Stimulated activated CD4-positive, alpha-beta T cell treated with anti-CD3 and anti-CD28 coated beads, Interleukin-1b, Interleukin-23, amount 100 ng/mL, for 1 hour (primary cell): ENCODE measurements at regions not wholly inside any gene's neighbourhood (a gene's known extent, or its start where the extent isn't known, plus 50 kb on each side); places are given as distances from the start of the nearest gene placed in this dataset.

ENCODE experiments used
- DNase-seq, 2 donors: peaks; one replicate each; pipeline ENCODE4 v3.0.0-alpha.2; 2020; ENCODE audit warnings: low read depth in 2 of 2

DNA sequence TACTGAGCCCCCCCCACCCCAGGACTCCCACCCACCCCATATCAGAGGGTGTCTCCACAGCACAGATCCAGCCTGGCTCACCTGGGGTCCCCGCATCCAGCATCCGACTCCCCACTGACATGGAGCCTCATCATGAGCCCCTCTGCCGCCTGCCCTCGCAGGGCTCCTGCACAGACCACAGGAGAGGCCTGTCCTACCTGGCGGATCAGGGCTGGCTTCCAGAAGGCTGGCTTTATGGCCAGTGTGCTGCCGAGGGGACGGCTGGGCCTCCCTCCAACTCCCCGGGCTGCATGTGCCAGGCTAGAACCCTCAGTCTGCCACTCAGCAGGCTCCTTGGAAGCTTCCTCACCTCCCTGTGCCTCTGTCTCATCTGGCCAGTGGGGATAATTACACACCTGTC is 119.0 kb downstream of the RFLNA start:
- no peak for DNase-seq

GRCh38 chr12:124413401-124413800 is 118.5 kb downstream of the RFLNA start:
- no peak for DNase-seq

- DNase-seq: no peak
Measured at GRCh38 chr12:124412646-124413015, 117.7 kb downstream of the RFLNA start.

GRCh38 chr12:124411953-124412645 is 117.2 kb downstream of the RFLNA start:
- DNase-seq: no peak

GRCh38 chr12:124411281-124411878 is 116.5 kb downstream of the RFLNA start:
- DNase-seq: no peak

DNA sequence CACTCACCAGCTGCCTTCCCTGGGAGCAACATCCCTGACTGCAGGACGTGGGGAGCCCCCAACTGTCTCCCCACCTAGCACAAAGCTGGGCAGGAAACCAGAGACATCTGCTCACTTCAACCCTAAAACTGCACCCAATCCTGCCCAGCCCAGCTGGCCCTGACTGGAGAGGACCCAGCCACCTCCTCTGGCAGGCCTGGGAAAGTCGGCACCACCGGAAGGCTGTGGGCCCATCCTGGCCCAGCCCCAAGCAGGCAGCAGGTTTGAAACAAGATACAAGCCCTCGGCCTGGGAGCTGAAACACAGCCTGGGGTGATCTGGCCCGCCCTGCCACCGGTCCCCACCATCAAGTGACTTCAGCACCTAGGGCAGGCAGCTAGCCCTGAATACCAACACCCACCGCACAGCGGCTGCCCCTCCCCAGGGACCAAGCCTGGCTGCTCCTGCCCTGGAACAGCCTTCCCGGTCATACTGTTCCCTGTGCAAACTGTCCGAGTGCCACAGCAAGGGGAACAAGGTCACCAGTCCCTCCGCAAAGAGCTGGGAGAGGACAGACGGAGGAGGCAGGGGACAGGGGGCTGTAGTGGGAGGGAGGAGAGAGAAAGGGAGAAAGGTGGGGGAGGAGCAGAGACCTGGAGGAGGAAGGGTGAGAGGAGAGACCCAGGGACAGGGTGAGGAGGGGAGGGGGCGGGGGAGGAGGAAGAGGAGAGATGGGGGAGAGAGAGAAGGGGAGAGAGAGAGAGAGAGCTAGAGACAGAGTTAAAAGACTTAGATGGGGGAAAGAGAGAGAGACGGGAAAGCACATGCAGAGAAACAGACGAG is 115.7 kb downstream of the RFLNA start:
- no peak for DNase-seq

DNA sequence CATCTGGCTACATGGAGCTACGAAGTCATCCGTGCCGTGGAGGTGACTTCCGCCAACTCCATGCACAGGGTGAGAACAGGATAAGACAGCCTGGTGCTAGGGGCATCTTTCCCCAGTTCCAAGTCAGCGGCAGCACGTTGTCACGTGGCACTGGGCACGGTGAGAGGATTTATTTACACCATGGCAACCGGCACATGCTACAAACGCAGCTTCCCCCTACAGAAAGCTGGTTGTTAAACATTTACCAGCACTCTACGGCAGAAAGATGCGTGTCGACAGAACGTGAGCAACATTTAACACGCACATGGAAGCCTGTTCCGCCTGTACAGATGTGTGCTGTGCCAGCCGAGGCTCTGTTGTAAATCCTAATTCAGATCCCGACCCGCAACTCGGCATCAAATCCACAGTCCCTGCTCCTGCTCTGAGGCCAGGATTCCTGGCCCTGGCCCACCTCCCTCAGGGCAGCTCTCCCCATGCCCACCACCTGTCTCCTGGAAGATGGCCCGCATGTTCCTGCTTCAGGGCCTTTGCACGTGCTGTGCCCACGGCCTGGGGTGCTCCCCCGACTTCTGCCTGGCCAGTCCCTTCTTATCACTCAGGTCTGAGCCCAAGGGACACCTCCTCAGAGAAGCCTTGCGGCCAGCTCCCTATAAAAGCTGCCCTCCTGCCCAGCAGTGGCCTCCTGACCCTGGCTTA is 114.1 kb downstream of the RFLNA start:
- no peak for DNase-seq

- no peak for DNase-seq
Measured at GRCh38 chr12:124407074-124407473, 112.2 kb downstream of the RFLNA start.

DNA sequence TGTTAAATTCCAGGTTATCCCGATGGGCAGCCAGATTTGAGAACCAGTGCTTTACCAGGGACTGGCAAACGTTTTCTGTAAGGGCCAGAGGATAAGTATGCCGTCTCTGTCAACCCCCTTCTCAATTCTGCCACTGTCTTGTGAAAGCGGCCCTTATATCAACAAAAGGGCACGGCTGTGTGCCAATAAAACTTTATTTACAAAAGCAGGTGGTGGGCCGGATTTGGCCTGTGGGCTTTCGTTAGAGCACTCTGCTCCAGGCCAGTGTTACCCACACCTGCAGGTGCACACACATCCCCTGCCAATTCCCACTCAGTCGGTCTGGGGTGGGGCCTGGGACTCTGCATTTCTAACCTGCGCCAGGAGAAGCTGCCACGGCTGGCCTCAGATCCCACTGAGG is 111.2 kb downstream of the RFLNA start:
- DNase-seq: no peak

DNA sequence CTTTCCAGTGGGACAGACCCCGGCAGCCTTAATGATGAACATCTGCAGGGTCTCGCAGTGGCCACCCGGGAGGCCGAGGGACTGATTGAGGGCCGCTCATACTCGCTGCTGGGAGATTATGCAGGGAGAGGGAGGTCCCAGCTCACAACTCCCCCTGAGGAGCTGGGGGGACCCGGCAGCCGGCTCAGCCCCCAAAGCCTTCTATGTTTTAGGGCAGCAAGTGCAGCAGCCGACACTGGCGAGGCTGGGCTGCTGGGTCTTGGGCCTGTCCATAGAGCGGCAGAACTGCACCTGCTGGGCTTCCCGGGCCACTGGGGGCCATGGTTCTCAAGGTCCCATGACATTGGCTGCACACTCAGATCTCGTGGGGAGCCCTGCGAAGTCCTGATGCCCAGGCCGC is 110.7 kb downstream of the RFLNA start:
- no peak for DNase-seq

DNA sequence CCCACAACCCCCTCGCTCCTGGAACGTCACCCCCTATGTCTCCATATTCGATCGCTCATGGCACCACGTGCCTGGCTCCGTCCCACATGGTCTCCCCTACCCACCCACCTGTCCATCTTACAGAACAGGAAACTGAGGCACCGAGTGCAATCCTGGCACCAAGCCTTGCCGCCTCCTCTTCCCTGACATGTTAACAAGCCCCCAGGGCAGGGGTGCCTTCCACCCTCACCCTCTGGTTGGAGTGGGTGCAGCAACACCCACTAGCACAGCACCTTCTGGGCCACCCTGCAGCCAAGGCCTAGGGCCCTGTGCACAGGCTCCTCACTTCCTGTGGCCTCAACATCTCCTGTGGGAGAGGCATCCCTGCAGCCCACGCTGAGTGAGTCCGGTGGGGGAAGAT is 110.3 kb downstream of the RFLNA start:
- no peak for DNase-seq

- DNase-seq: no peak
Measured at GRCh38 chr12:124404162-124404784, 109.4 kb downstream of the RFLNA start.

DNA sequence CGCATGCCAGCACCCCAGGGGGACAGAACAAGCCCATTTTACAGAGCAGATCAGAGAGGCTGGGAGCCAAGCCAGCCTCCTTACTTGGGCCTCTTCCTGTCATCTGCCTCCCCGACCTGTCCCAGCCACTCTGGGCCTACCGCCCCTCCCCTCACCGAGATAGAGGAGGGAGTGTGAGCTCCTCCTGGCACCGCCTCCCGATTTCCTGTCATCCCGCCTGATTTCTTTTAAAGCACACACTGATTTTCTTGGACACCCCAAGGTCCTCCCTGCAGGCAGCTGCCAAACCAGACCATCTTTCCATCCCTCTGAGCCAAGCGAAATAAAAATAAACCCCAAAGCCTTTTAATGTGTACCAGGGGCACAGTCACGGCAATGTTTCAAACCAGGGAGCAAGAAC is 108.4 kb downstream of the RFLNA start:
- DNase-seq: no peak

- DNase-seq: no peak
Measured at GRCh38 chr12:124402248-124403066, 107.6 kb downstream of the RFLNA start.

DNA sequence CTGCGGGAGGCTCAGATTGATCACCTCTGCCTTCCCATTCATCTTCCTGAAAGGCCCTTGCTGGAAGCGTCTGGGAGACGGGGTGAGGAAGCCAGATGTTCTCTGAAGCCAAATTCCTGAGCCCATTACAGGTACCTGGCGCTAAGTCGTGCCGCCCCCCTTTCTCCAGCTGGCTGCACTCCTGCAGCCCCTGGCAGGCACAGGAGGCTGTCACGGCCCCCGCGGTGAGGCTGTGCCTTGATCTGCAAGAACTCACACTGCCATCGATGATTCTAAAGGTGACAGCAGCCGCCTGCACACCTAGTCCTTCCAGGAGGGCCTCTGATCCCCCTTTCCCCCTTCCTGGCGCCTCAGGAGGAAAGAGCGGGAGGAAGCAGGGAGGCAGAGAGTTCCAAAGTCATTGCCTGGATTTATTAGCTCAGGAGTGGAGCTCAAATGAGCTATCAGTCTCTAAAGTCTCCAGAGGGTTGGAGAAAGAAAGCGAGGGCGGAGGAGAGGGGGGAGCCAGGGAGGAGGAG is 106.9 kb downstream of the RFLNA start:
- DNase-seq: no peak

DNA sequence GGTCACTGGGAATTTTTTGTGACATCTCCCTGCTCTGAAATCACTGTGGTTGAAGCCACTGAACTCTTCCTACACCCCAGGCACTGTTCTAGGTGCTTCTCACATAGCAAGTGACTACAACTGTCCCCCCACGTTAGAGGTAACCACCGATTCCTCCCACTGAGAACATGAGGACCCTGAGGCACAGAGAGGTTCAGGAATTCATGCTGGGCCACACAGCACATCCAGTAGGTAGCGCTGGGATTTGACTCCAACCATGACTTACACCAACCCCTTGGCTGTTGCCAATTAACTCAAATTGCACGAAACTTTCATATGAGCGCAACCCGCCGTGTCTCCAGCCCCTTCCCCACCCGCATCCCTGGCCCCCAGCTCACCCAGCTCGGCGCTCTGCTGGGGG is 105.2 kb downstream of the RFLNA start:
- no peak for DNase-seq

DNA sequence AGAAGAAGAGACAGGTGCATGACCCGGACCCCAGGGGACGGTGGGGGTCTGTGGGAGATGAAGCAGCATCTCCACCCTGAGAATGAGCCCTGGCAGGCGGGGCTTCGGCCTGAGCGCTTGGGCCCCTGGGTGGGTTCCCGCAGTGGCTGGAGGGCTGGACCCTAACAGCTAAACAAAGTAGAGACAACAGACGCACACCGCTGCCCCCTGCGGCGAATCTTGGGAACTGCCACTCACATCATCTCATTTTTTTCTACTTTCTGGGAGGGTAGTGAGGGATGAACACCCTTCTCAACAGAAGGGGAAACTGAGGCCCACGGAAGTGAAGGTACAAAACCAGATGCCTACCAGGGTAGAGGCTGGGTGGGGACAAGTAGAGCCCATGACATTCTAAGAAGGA is 104.7 kb downstream of the RFLNA start:
- DNase-seq: no peak

DNA sequence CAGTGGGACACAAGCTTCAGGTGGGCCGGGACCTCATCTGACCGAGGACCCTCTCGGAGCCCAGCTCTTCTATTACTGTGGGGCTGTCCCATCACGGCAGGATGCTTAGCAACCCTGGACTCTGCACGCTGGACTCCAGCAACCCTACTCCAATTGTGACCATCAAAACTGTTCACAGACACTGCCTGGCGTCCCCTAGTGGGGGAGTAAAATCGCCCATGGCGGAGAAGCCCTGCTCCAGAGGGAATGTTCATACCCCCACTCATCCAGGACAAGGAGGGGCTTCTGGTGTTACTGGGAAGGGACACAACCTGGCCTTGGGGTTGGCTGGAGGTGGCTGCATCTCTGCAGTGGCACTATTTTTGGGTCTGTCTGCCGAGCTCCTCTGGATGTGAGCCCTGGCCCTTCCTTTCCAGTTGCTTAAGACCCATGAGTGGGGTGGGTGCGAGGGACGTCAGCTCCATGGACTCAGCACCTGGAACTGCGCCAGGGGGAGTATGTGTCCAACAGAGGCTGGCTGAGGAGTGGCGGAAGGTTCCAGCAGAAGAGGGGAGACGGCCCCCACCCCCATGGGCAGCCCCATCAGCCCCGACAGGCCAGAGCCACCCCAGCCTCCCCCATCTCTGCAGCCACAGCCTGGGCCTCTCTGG is 103.8 kb downstream of the RFLNA start:
- DNase-seq: no peak

DNA sequence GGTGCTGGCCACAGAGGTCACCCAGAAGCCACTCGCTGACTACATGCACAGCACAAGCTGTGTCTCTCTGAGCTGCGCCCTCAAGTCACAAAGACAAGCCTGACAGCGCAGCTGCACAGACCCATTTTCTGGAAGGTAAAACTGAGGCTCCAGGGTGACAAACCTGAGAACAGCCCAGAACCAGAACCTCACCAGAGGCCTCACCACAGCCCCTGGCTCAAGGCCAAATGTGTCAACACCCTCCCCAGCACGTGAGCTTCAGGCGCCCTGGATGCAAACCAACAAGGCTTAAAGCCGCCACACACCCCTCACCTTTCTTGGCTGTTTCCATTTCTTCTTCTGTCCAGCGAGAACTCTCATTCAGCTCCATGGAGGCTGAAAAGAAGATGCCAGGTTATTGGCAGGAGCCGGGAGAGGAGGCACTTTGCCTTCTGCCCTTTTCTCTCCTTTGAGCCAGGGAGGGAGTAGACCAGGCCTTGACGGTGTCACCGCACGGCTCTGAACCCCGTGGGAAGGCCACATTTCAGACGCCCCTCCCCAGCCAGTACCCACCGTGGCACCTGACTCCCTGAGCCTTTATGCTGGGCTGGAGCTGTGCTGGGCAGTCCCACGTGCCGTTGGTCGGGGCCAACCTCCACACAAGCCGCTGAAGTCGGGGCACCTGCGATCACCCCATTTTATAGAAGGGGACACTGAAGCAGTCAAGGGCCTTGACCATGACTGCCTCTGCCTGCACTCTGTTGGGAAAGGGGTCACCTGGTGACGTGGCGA is 103.1 kb downstream of the RFLNA start:
- no peak for DNase-seq

DNA sequence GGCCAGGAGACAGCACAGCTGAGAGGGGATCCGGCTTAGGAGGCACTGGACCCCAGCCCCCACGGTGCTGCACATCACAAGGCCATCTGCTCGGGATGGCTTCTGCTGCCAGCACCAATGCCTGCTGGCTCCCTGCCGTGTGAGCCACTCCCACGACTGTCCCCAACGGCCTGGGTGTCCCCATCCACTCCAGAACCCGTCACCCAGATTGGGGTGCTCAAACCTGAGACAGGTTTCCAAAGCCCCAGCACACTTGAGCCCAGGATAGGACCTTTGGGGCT is 102.4 kb downstream of the RFLNA start:
- DNase-seq: no peak
